ENCODE measurements at regions not wholly inside any gene's neighbourhood (a gene's known extent, or its start where the extent isn't known, plus 50 kb on each side); places are given as distances from the start of the nearest gene placed in this dataset.

DNA sequence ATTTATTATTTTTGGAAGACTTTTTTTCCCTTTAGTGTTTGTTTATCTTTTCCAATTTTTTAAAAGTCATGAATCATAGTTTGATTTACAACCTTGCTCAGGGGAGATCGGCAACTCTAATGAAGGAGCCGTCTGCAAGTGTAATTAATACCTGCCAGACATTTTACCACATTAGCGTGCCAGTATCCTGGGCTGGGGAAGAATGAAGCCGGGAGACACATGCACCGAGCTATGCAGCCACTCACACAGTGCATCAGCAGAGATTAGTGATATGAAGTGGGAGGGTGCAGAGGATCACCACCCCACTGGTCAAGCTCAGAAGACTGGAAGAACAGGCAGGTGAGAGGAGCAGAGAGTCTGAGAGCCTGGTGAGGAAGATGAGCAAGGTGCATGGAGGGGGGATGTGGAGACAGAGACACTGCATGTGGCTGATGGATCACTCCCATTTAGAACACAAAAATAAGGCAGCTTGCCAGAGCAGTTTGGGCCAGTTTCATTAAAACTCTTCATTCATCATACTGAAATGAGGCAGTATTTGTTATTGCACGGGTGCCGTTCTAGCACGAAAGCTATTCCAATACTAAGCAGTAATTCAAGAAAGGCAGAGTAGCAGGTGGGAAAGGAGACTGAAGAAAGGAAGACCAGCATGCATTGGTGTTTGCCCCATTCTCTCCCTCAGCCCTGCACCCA lies 821.6 kb downstream of the TUSC7 start:
- H3K4me3 ChIP-seq: no peak overlapping the region
- intact Hi-C loops (cut with DNase I): no loop called here

DNA sequence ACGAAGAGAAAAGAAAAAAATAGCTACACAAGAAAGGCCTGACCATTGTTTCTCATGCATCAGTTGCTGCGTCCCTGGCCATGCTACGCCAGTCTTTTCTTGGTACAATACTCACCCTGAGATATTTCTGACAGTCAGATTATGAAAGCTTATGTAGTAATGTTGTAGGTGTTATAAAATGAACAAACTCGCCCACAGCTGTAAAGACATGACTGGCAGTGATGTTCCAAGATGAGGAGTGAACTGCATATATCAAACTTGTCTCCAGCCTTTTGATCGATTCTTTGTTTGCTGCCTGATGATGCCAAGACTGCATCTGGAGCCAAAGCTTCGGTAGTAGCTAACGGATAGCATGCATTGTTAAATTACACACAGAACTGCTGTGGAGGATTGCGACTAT lies 822.7 kb downstream of the TUSC7 start:
- DNase-seq (ENCODE audit: extremely low spot score in 2 of 2): no peak
- Histone ChIP-seq H3K36me3 (no peaks in the 10 kb centered on the region), H3K4me3 (no peak overlapping the region), H3K4me1 (no peaks in the 10 kb centered on the region), H3K27me3 (no peaks in the 10 kb centered on the region), H3K9me3 (no peaks in the 10 kb centered on the region), H3K27ac (no peak overlapping the region)
- no peak for TF ChIP-seq POLR2A (IDR thresholded peaks at IDR 0.05)
- no peak for TF ChIP-seq POLR2AphosphoS5 (IDR thresholded peaks at IDR 0.05; ENCODE audit: insufficient read depth in 1 of 2, low read depth in 1 of 2)
- TF ChIP-seq, protein P1, sequence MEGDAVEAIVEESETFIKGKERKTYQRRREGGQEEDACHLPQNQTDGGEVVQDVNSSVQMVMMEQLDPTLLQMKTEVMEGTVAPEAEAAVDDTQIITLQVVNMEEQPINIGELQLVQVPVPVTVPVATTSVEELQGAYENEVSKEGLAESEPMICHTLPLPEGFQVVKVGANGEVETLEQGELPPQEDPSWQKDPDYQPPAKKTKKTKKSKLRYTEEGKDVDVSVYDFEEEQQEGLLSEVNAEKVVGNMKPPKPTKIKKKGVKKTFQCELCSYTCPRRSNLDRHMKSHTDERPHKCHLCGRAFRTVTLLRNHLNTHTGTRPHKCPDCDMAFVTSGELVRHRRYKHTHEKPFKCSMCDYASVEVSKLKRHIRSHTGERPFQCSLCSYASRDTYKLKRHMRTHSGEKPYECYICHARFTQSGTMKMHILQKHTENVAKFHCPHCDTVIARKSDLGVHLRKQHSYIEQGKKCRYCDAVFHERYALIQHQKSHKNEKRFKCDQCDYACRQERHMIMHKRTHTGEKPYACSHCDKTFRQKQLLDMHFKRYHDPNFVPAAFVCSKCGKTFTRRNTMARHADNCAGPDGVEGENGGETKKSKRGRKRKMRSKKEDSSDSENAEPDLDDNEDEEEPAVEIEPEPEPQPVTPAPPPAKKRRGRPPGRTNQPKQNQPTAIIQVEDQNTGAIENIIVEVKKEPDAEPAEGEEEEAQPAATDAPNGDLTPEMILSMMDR (IDR thresholded peaks at IDR 0.05): no peak
- intact Hi-C loops (cut with DNase I): no loop called here

More for the DNA sequence above, 821.6 kb downstream of the TUSC7 start:
- H3K9me3 ChIP-seq: no peaks in the 10 kb centered on the region
- no peaks in the 10 kb centered on the region for H3K27me3 ChIP-seq
- H3K36me3 ChIP-seq: no peaks in the 10 kb centered on the region
- no peak for DNase-seq (ENCODE audit: extremely low spot score in 2 of 2)
- H3K27ac ChIP-seq: no peak overlapping the region
- H3K4me1 ChIP-seq: no peaks in the 10 kb centered on the region
- TF ChIP-seq, protein P1 (IDR thresholded peaks at IDR 0.05): no peak
- no peak for TF ChIP-seq POLR2AphosphoS5 (IDR thresholded peaks at IDR 0.05; ENCODE audit: insufficient read depth in 1 of 2, low read depth in 1 of 2)
- no peak for TF ChIP-seq POLR2A (IDR thresholded peaks at IDR 0.05)

DNA sequence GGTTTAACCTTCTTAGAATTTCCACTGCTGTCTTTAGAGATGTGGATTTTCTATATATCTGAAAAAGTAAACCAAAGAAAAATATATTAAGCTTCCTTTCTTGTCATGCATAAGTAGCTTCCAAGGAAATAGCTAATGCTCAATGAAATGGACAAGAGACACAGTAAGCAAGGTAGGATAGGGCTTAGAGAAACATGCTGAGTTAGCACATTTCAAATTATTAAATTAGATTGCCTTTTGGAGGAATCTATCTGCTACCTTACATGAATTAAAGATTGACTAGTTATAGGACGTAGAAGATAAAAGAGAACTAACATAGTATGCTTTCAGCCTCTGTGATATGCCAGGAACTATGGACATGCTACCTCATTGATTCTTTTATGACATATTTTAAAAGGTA lies 824.6 kb downstream of the TUSC7 start:
- Histone ChIP-seq H3K27ac (no peak overlapping the region), H3K9me3 (no peaks in the 10 kb centered on the region), H3K27me3 (no peaks in the 10 kb centered on the region), H3K4me3 (no peak overlapping the region), H3K36me3 (no peaks in the 10 kb centered on the region), H3K4me1 (no peaks in the 10 kb centered on the region)
- intact Hi-C loops (cut with DNase I): no loop called here
- TF ChIP-seq POLR2AphosphoS5 (IDR thresholded peaks at IDR 0.05; ENCODE audit: insufficient read depth in 1 of 2, low read depth in 1 of 2) (no peak), POLR2A (IDR thresholded peaks at IDR 0.05) (no peak)
- TF ChIP-seq, protein P1 (IDR thresholded peaks at IDR 0.05): no peak
- DNase-seq (ENCODE audit: extremely low spot score in 2 of 2): no peak

DNA sequence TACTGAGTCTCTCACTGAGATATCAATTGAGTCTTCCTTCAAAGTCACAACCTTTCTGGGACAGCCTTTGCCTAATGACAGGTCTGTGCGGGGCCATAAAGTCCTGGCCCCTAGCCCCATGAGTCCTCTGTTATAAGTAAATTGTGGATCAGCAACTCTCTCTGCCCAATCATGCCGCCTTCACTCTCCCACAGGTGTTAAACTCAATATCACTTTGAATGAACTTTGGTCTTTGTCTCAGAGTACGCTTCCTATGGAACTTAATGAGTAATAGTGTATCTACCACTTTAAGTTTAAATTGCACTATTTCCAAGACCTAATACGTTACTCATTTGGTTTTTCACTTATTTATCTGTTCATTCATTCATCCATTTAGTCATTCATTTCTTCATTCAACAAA lies 826.4 kb downstream of the TUSC7 start:
- intact Hi-C loops (cut with DNase I): no loop called here
- H3K36me3 ChIP-seq: no peaks in the 10 kb centered on the region
- no peak overlapping the region for H3K4me3 ChIP-seq
- H3K27me3 ChIP-seq: no peaks in the 10 kb centered on the region
- DNase-seq (ENCODE audit: extremely low spot score in 2 of 2): no peak
- H3K9me3 ChIP-seq: no peaks in the 10 kb centered on the region
- no peaks in the 10 kb centered on the region for H3K4me1 ChIP-seq
- no peak overlapping the region for H3K27ac ChIP-seq
- TF ChIP-seq POLR2A (IDR thresholded peaks at IDR 0.05) (no peak), POLR2AphosphoS5 (IDR thresholded peaks at IDR 0.05; ENCODE audit: insufficient read depth in 1 of 2, low read depth in 1 of 2) (no peak)
- TF ChIP-seq, protein P1 (IDR thresholded peaks at IDR 0.05): no peak

DNA sequence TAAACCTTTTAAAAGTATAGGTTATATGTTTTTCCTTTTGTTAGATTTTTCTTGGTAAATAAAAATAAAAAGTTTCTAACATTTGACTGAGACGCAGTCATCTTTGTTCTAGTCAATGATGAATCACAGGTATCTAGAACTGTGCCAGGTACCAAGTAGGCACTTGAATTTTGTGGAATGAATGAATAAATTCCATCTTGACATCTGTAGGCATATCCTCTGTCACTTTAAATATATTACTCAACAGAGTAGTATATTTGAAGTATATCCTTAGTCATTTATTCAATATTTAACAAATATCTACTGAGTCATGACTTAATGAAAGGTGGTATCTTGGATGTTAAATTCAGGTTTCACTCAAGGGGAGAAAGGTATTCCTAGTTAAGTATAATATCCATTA lies 828.4 kb downstream of the TUSC7 start:
- Histone ChIP-seq H3K36me3 (no peaks in the 10 kb centered on the region), H3K4me3 (no peak overlapping the region), H3K4me1 (no peaks in the 10 kb centered on the region), H3K9me3 (no peaks in the 10 kb centered on the region), H3K27ac (no peak overlapping the region), H3K27me3 (no peaks in the 10 kb centered on the region)
- no peak for DNase-seq (ENCODE audit: extremely low spot score in 2 of 2)
- TF ChIP-seq, protein P1 (IDR thresholded peaks at IDR 0.05): no peak
- TF ChIP-seq POLR2A (IDR thresholded peaks at IDR 0.05) (no peak), POLR2AphosphoS5 (IDR thresholded peaks at IDR 0.05; ENCODE audit: insufficient read depth in 1 of 2, low read depth in 1 of 2) (no peak)
- intact Hi-C loops (cut with DNase I): no loop called here
